DOHH2 (cell line): ENCODE measurements at regions not wholly inside any gene's neighbourhood (a gene's known extent, or its start where the extent isn't known, plus 50 kb on each side); places are given as distances from the start of the nearest gene placed in this dataset.
"Not testable (repeated sequence)": the region's sequence is repeated elsewhere in the genome, so short reads cannot be mapped to it uniquely, and the experiment has no call there.

Source experiments
- H3F3A ChIP-seq: fragments of 200-600 bp; sonication (generic), shearing (Covaris generic); 2 replicates; pipeline ENCODE4 v1.6.0; 2016; ENCODE audit warnings: antibody characterized with exemption, mild to moderate bottlenecking; ENCODE audit not compliant: control insufficient read depth, insufficient read depth
- H3K27ac ChIP-seq: fragments of 200-600 bp; sonication (generic); 2 replicates; pipeline ENCODE4 v1.5.1; 2014; ENCODE audit warnings: low read depth, mild to moderate bottlenecking, low read length, moderate library complexity
- H3K27me3 ChIP-seq: fragments of 200-600 bp; sonication (generic); 2 replicates; pipeline ENCODE4 v1.6.1; 2014; ENCODE audit warnings: mild to moderate bottlenecking, low read length, mixed read lengths; ENCODE audit not compliant: control insufficient read depth
- H3K36me3 ChIP-seq: fragments of 200-600 bp; sonication (generic); 2 replicates; pipeline ENCODE4 v1.6.1; 2014; ENCODE audit warnings: mild to moderate bottlenecking, low read length, moderate library complexity, mixed read lengths; ENCODE audit not compliant: control insufficient read depth
- H3K4me1 ChIP-seq: fragments of 200-600 bp; sonication (generic); 2 replicates; pipeline ENCODE4 v1.6.1; 2014; ENCODE audit warnings: mild to moderate bottlenecking, low read length, mixed read lengths; ENCODE audit not compliant: control insufficient read depth
- H3K4me2 ChIP-seq: fragments of 200-600 bp; sonication (generic); 2 replicates; pipeline ENCODE4 v1.6.0; 2014; ENCODE audit warnings: mild to moderate bottlenecking, low read length, moderate library complexity
- H3K4me3 ChIP-seq: fragments of 200-600 bp; sonication (generic); 2 replicates; pipeline ENCODE4 v1.5.1; 2014; ENCODE audit warnings: mild to moderate bottlenecking, low read length, mixed read lengths
- H3K79me2 ChIP-seq: fragments of 200-600 bp; sonication (generic); 2 replicates; pipeline ENCODE4 v1.6.1; 2014; ENCODE audit warnings: mild to moderate bottlenecking, low read length, mixed read lengths; ENCODE audit not compliant: control insufficient read depth
- H3K9me2 ChIP-seq: fragments of 200-600 bp; sonication (generic); replicated peaks from 2 replicates; pipeline ENCODE4 v1.6.1; 2014; ENCODE audit warnings: mild to moderate bottlenecking, low read length, mixed read lengths; ENCODE audit not compliant: control insufficient read depth
- H3K9me3 ChIP-seq: fragments of 200-600 bp; sonication (generic); 2 replicates; pipeline ENCODE4 v1.6.1; 2014; ENCODE audit warnings: antibody characterized with exemption, low read length, mixed read lengths; ENCODE audit not compliant: control insufficient read depth, insufficient read depth
- H4K20me1 ChIP-seq: fragments of 200-600 bp; sonication (generic); 2 replicates; pipeline ENCODE4 v1.6.0; 2014; ENCODE audit warnings: low read depth, mild to moderate bottlenecking, antibody characterized with exemption, low read length, moderate library complexity; ENCODE audit not compliant: control insufficient read depth, insufficient read depth
- CTCF ChIP-seq: fragments of 200-600 bp; sonication (generic); IDR thresholded peaks from one replicate; pipeline ENCODE4 v1.5.1; 2014; ENCODE audit warnings: antibody characterized with exemption, mild to moderate bottlenecking, low read depth, low read length; ENCODE audit not compliant: poor library complexity, severe bottlenecking
- EZH2phosphoT487 ChIP-seq: fragments of 200-600 bp; sonication (generic); IDR thresholded peaks from 2 replicates; pipeline ENCODE4 v1.6.1; 2017; ENCODE audit warnings: borderline replicate concordance, mild to moderate bottlenecking, antibody characterized with exemption, low read length, moderate library complexity, mixed read lengths

- H3K4me1 ChIP-seq: peaks cover 13% of the 10 kb centered on the region
- H3F3A ChIP-seq: no peaks in the 10 kb centered on the region
- no peaks in the 10 kb centered on the region for H3K9me2 ChIP-seq
- H3K27ac ChIP-seq: no peak overlapping the region
- no peak overlapping the region for H3K4me3 ChIP-seq
- no peaks in the 10 kb centered on the region for H3K9me3 ChIP-seq
- H3K27me3 ChIP-seq: no peaks in the 10 kb centered on the region
- TF ChIP-seq CTCF (no peak), EZH2phosphoT487 (no peak)
- no peaks in the 10 kb centered on the region for H3K36me3 ChIP-seq
- H4K20me1 ChIP-seq: no peaks in the 10 kb centered on the region
- H3K4me2 ChIP-seq: peak overlapping the region; percentile 25
- H3K79me2 ChIP-seq: no peaks in the 10 kb centered on the region
Measured at GRCh38 chr5:158499075-158499891, 600.4 kb downstream of the EBF1 start.

DNA sequence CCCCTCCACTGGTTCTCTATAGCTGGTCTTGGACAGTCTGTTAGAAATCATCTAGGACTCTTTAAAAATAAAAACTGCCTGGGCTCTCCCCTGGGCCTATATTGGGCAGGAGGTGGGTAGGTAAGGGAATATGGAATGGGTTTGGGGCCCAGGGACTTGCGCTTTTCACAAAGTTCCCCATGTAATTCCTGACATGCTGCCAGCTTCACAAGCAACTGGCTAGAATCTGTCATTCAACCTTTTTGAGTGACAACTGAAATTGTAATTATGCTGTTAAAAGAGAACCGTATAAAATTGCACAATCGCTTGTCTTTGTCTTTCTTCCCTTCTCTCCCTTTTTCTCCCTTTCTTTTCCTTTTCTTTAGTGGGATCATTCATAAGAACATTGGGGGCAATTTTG lies 603.1 kb downstream of the EBF1 start:
- Histone ChIP-seq H3K4me1 (peaks cover 13% of the 10 kb centered on the region), H3K9me2 (no peaks in the 10 kb centered on the region), H4K20me1 (no peaks in the 10 kb centered on the region), H3K4me3 (no peak overlapping the region), H3K36me3 (no peaks in the 10 kb centered on the region), H3K27me3 (no peaks in the 10 kb centered on the region), H3K9me3 (no peaks in the 10 kb centered on the region), H3F3A (no peaks in the 10 kb centered on the region), H3K27ac (no peak overlapping the region), H3K79me2 (no peaks in the 10 kb centered on the region), H3K4me2 (no peak overlapping the region)
- no peak for TF ChIP-seq CTCF
- no peak for TF ChIP-seq EZH2phosphoT487

DNA sequence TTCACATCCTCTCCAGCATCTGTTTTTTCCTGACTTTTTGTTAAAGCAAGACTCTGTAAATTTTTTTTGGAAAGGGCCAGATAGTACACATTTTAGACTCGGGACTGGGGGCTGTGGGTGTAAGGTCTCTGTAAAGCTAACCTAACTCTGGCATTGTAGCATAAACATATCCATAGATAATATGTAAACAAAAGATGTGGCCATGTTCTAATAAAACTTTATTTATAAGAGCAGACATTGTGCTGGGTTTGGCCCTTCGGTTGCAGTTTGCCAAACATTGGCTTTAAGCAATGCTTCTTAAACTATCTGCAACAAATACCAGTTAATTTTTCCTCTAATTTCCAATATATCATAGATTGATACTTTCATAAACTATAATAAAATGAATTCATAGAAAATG lies 605.2 kb downstream of the EBF1 start:
- H3K9me3 ChIP-seq: no peaks in the 10 kb centered on the region

GRCh38 chr5:158494044-158494443 lies 605.7 kb downstream of the EBF1 start:
- H3K27me3 ChIP-seq, H3K36me3 ChIP-seq, H3K4me1 ChIP-seq, H3K4me2 ChIP-seq, H3K27ac ChIP-seq, H3F3A ChIP-seq, H3K4me3 ChIP-seq, H3K79me2 ChIP-seq, H3K9me2 ChIP-seq, H3K9me3 ChIP-seq, H4K20me1 ChIP-seq: not testable (repeated sequence)

More for the DNA sequence above, 605.2 kb downstream of the EBF1 start:
- Histone ChIP-seq H3F3A (no peaks in the 10 kb centered on the region), H3K4me3 (no peak overlapping the region), H3K9me2 (no peaks in the 10 kb centered on the region), H3K27me3 (no peaks in the 10 kb centered on the region), H3K4me2 (no peak overlapping the region), H3K27ac (no peak overlapping the region), H3K4me1 (peaks cover 7% of the 10 kb centered on the region), H4K20me1 (no peaks in the 10 kb centered on the region), H3K79me2 (no peaks in the 10 kb centered on the region), H3K36me3 (no peaks in the 10 kb centered on the region)
- TF ChIP-seq CTCF (no peak), EZH2phosphoT487 (no peak)
